Activated B cell treated with CpG ODN at 0.5 μM for 24 hours (primary cell): ENCODE measurements at regions not wholly inside any gene's neighbourhood (a gene's known extent, or its start where the extent isn't known, plus 50 kb on each side); places are given as distances from the start of the nearest gene placed in this dataset.
"Not testable (repeated sequence)": the region's sequence is repeated elsewhere in the genome, so short reads cannot be mapped to it uniquely, and the experiment has no call there.

Experiments
- ATAC-seq: fragments of 200-7000 bp; cut with Tn5 transposase; one replicate; pipeline ENCODE4 v1.10.0; 2021; ENCODE audit warnings: low read depth, mild to moderate bottlenecking, moderate library complexity
- CTCF ChIA-PET: fragments of 350-600 bp; sonication (Branson Sonifier 250); formaldehyde crosslinking; loops from one replicate; lab custom pipeline; 2021; ENCODE audit warnings: antibody characterized with exemption; lab: Charles Lee
- POLR2A ChIA-PET: fragments of 350-600 bp; sonication (Branson Sonifier 250); formaldehyde crosslinking; loops from one replicate; lab custom pipeline; 2021; ENCODE audit warnings: antibody characterized with exemption; lab: Charles Lee
- DNase-seq: peaks from one replicate; pipeline ENCODE4 v3.0.0; 2022
- H3K27ac Mint-ChIP-seq: one replicate; pipeline ENCODE4 v1.8.0; 2020; ENCODE audit warnings: mixed read lengths
- H3K27me3 Mint-ChIP-seq: one replicate; pipeline ENCODE4 v1.8.0; 2021; ENCODE audit warnings: mixed read lengths
- H3K36me3 Mint-ChIP-seq: one replicate; pipeline ENCODE4 v1.8.0; 2021; ENCODE audit warnings: low read depth, mixed read lengths
- H3K4me1 Mint-ChIP-seq: one replicate; pipeline ENCODE4 v1.8.0; 2021; ENCODE audit warnings: mixed read lengths
- H3K4me3 Mint-ChIP-seq: one replicate; pipeline ENCODE4 v1.8.0; 2020; ENCODE audit warnings: mild to moderate bottlenecking, mixed read lengths
- H3K9me3 Mint-ChIP-seq: one replicate; pipeline ENCODE4 v1.8.0; 2020; ENCODE audit warnings: mixed read lengths
- CTCF ChIP-seq: fragments of 200-600 bp; IDR thresholded peaks from one replicate; pipeline ENCODE4 v1.8.0; 2022; ENCODE audit warnings: antibody characterized with exemption, mild to moderate bottlenecking
- intact Hi-C: fragments of 100-400 bp; cut with micrococcal nuclease; formaldehyde crosslinking; loops from one replicate; pipeline ENCODE4 v1.15.1; 2024

GRCh38 chr16:22609798-22610197, 99.1 kb downstream of the NPIPB5 start:
- H3K9me3 Mint-ChIP-seq, POLR2A ChIA-PET, intact Hi-C loops, ATAC-seq, CTCF ChIA-PET, H3K4me1 Mint-ChIP-seq, DNase-seq, H3K27me3 Mint-ChIP-seq, H3K36me3 Mint-ChIP-seq, H3K4me3 Mint-ChIP-seq, H3K27ac Mint-ChIP-seq: not testable (repeated sequence)

- CTCF ChIA-PET, DNase-seq, POLR2A ChIA-PET, H3K27me3 Mint-ChIP-seq, H3K9me3 Mint-ChIP-seq, H3K36me3 Mint-ChIP-seq, H3K4me1 Mint-ChIP-seq, intact Hi-C loops, H3K4me3 Mint-ChIP-seq, ATAC-seq, H3K27ac Mint-ChIP-seq: not testable (repeated sequence)
Observed at GRCh38 chr16:22611128-22611527, 100.4 kb downstream of the NPIPB5 start.

DNA sequence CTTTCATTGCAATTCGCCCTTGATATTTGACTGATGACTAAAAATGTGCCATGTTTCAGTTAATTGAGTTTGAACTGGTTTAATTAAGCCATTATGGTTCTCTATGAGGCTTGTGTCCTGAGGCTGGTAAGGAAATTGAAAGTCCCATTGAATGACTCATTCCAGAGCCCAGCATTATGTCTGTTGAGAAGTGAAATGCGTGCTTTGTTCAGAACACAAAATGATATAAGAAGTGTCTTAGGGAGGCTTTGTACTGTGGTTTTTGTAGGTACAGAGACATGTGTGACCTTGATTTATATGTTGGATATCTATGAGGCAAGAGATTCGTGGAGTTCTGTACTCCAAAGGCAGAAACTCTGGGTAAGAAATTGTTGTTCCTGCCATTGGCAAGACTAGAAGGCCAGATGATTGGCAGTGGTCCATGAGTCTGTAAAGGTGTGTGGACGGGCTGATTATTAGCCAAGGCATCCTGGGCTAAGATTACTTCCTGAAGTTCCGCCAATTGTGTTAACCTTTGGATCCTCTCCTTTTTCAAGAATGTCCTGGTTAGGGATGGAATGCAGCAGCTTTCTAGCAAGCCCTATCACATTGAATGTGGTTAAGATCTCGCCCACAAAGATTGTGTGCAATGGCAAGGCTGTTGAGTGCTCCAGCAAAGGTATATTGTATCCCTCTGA, 103.7 kb downstream of the NPIPB5 start:
- no peak overlapping the region for H3K27ac Mint-ChIP-seq
- ChIA-PET POLR2A (no interaction called here), CTCF (no interaction called here)
- no peak for TF ChIP-seq CTCF
- peaks cover 16% of the 10 kb centered on the region for H3K27me3 Mint-ChIP-seq
- no peak for ATAC-seq
- DNase-seq, result no peak
- no peaks in the 10 kb centered on the region for H3K36me3 Mint-ChIP-seq
- no peak overlapping the region for H3K4me3 Mint-ChIP-seq
- intact Hi-C loops, result no loop called here
- H3K4me1 Mint-ChIP-seq, result no peaks in the 10 kb centered on the region
- peaks cover 4% of the 10 kb centered on the region for H3K9me3 Mint-ChIP-seq

DNA sequence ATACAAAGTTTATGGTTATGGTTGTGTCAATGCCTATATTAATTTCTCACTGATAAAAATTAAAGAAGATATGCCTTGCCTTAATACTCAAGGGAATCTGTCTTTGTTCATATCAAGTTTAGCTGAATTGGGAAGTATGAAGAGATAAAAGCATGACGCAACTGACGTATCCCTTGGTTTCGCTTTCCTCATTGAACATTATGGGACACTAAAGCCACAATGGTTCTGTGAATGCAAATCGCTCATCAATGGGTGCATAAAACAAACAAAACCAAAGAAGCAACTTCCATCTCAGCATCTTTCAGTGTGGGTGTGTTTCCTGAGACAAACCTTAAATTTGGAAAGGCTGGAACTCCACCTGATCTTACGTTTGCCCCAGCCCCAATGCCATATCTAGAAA, 108.2 kb downstream of the NPIPB5 start:
- Mint-ChIP-seq H3K4me1 (no peaks in the 10 kb centered on the region), H3K36me3 (no peaks in the 10 kb centered on the region), H3K4me3 (no peak overlapping the region), H3K27me3 (peaks cover 19% of the 10 kb centered on the region), H3K9me3 (peaks cover 4% of the 10 kb centered on the region), H3K27ac (no peak overlapping the region)
- CTCF ChIA-PET, result no interaction called here
- POLR2A ChIA-PET, result no interaction called here
- ATAC-seq, result no peak
- TF ChIP-seq CTCF, result no peak
- intact Hi-C loops, result no loop called here
- no peak for DNase-seq

- no peak for TF ChIP-seq CTCF
- peaks cover 11% of the 10 kb centered on the region for H3K27me3 Mint-ChIP-seq
- H3K9me3 Mint-ChIP-seq, result no peaks in the 10 kb centered on the region
- H3K4me3 Mint-ChIP-seq, result no peak overlapping the region
- ATAC-seq (no peak), DNase-seq (no peak)
- intact Hi-C loops, result no loop called here
- H3K27ac Mint-ChIP-seq, result no peak overlapping the region
- no peaks in the 10 kb centered on the region for H3K4me1 Mint-ChIP-seq
- H3K36me3 Mint-ChIP-seq, result no peaks in the 10 kb centered on the region
- ChIA-PET CTCF (no interaction called here), POLR2A (no interaction called here)
Observed at GRCh38 chr16:22621586-22622155, 111.0 kb downstream of the NPIPB5 start.

DNA sequence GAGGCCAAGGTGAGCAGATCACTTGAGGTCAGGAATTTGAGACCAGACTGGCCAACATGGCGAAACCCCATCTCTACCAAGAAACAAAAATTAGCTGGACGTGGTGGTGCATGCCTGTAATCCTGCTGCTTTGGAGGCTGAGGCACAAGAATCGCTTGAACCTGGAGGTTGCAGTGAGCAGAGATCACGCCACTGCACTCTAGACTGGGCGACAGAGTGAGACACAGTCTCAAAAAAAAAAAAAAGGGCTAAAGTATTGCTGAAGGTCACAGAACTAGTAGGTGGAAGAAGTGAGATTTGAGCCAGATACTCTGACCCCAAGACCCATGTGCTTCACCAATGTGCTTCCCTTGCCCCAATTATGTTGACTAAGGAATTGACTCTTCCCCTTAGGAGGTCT, 112.0 kb downstream of the NPIPB5 start:
- ChIA-PET CTCF (no interaction called here), POLR2A (no interaction called here)
- Mint-ChIP-seq H3K9me3 (no peaks in the 10 kb centered on the region), H3K4me3 (no peak overlapping the region), H3K27ac (no peak overlapping the region), H3K4me1 (no peaks in the 10 kb centered on the region), H3K36me3 (no peaks in the 10 kb centered on the region), H3K27me3 (peaks cover 7% of the 10 kb centered on the region)
- no peak for TF ChIP-seq CTCF
- intact Hi-C loops, result no loop called here
- ATAC-seq, result no peak
- DNase-seq, result no peak
